SK-N-SH (cell line): ENCODE measurements at regions not wholly inside any gene's neighbourhood (a gene's known extent, or its start where the extent isn't known, plus 50 kb on each side); places are given as distances from the start of the nearest gene placed in this dataset.

Experiments
- CTCF ChIA-PET: fragments of 300-600, 350-600 bp; formaldehyde crosslinking; extraction: SDS; loops from one replicate; lab custom pipeline; 2021; lab: Yijun Ruan, JAX
- POLR2A ChIA-PET: fragments of 350-600 bp; sonication (Branson Sonifier 250); formaldehyde crosslinking; extraction: SDS; loops from one replicate; lab custom pipeline; 2020; ENCODE audit warnings: antibody characterized with exemption, inconsistent platforms; lab: Yijun Ruan, JAX
- DNase-seq: peaks from one replicate; pipeline ENCODE4 v3.0.0; 2012
- H2AFZ ChIP-seq: fragments of 200-600 bp; sonication (generic); 2 replicates; pipeline ENCODE4 v1.8.1; 2016; ENCODE audit warnings: antibody characterized with exemption, mild to moderate bottlenecking, low read depth
- H3F3A ChIP-seq: fragments of 200-600 bp; sonication (generic); replicated peaks from 2 replicates; pipeline ENCODE3; 2016; ENCODE audit warnings: antibody characterized with exemption, mild to moderate bottlenecking; ENCODE audit not compliant: insufficient read depth
- H3K27ac ChIP-seq, 2 experiments: fragments of 200-500 bp in 1 of 2; fragments of 200-600 bp in 1 of 2; sonication (Bioruptor generic) in 1 of 2; sonication (generic), shearing (Covaris generic) in 1 of 2; 2 replicates each; pipeline versions ENCODE4 v1.5.1 to v1.6.1; 2014 to 2016; ENCODE audit warnings: low read depth in 2 of 2, inconsistent platforms in 1 of 2, low read length in 1 of 2, mild to moderate bottlenecking in 1 of 2, mixed read lengths in 1 of 2
- H3K27me3 ChIP-seq: fragments of 200-600 bp; sonication (generic), shearing (Covaris generic); 2 replicates; pipeline ENCODE4 v1.6.1; 2016; ENCODE audit warnings: mixed run types; ENCODE audit not compliant: insufficient read depth
- H3K36me3 ChIP-seq, 2 experiments: fragments of 200-500 bp in 1 of 2; fragments of 200-600 bp in 1 of 2; sonication (Bioruptor generic) in 1 of 2; sonication (generic) in 1 of 2; replicated peaks in 1 of 2; 2 replicates each; pipeline versions ENCODE3 to v1.5.1; 2014 to 2016; ENCODE audit warnings: low read length in 1 of 2, mild to moderate bottlenecking in 1 of 2; ENCODE audit not compliant: insufficient read depth in 2 of 2, control insufficient read depth in 1 of 2
- H3K4me1 ChIP-seq, 2 experiments: fragments of 200-500 bp in 1 of 2; fragments of 200-600 bp in 1 of 2; sonication (Bioruptor generic) in 1 of 2; sonication (generic), shearing (Covaris generic) in 1 of 2; 2 replicates each; pipeline versions ENCODE4 v1.5.1 to v1.6.1; 2014 to 2016; ENCODE audit warnings: low read depth in 1 of 2, low read length in 1 of 2, mixed run types in 1 of 2; ENCODE audit not compliant: insufficient read depth in 2 of 2, control insufficient read depth in 1 of 2
- H3K4me2 ChIP-seq: fragments of 200-600 bp; sonication (generic), shearing (Covaris generic); 2 replicates; pipeline ENCODE4 v1.6.1; 2017; ENCODE audit warnings: mixed run types
- H3K4me3 ChIP-seq, 2 experiments: fragments of 200-500 bp in 1 of 2; fragments of 200-600 bp in 1 of 2; sonication (Bioruptor generic) in 1 of 2; sonication (generic), shearing (Covaris generic) in 1 of 2; 2 replicates each; pipeline versions ENCODE4 v1.5.1 to v1.8.1; 2014 to 2016; ENCODE audit warnings: low read depth in 2 of 2, inconsistent platforms in 1 of 2, low read length in 1 of 2, mild to moderate bottlenecking in 1 of 2, mixed read lengths in 1 of 2, moderate library complexity in 1 of 2
- H3K79me2 ChIP-seq: fragments of 200-600 bp; sonication (generic); 2 replicates; pipeline ENCODE4 v1.8.1; 2017; ENCODE audit warnings: mild to moderate bottlenecking; ENCODE audit not compliant: insufficient read depth
- H3K9ac ChIP-seq: fragments of 200-600 bp; sonication (generic); 2 replicates; pipeline ENCODE4 v1.6.1; 2017; ENCODE audit warnings: mixed run types
- H3K9me2 ChIP-seq: fragments of 200-600 bp; sonication (generic); 2 replicates; pipeline ENCODE4 v1.6.1; 2017; ENCODE audit warnings: mixed run types
- H3K9me3 ChIP-seq: fragments of 200-600 bp; sonication (generic); 2 replicates; pipeline ENCODE4 v1.6.1; 2017; ENCODE audit warnings: mixed run types, mild to moderate bottlenecking, moderate library complexity
- H4K20me1 ChIP-seq: fragments of 200-600 bp; sonication (generic); 2 replicates; pipeline ENCODE4 v1.6.1; 2017; ENCODE audit warnings: mild to moderate bottlenecking, mixed run types; ENCODE audit not compliant: insufficient read depth
- FOXJ3 ChIP-seq: sonication (generic); formaldehyde crosslinking; IDR thresholded peaks from 2 replicates; pipeline ENCODE4 v1.5.1; 2020; ENCODE audit warnings: mild to moderate bottlenecking, missing genetic modification reagents
- GATA2 ChIP-seq: sonication (generic); formaldehyde crosslinking; IDR thresholded peaks from 2 replicates; pipeline ENCODE4 v1.5.0; 2020; ENCODE audit warnings: mild to moderate bottlenecking, missing genetic modification reagents
- JUND ChIP-seq: IDR thresholded peaks from 2 replicates; pipeline ENCODE4 v1.4.0; 2012
- MEF2A ChIP-seq: IDR thresholded peaks from 2 replicates; pipeline ENCODE4 v1.4.0; 2012; ENCODE audit warnings: low read depth, borderline replicate concordance
- NFIC ChIP-seq: IDR thresholded peaks from 2 replicates; pipeline ENCODE4 v1.4.0; 2012; ENCODE audit warnings: borderline replicate concordance
- NRF1 ChIP-seq: IDR thresholded peaks from 2 replicates; pipeline ENCODE4 v1.6.1; 2012; ENCODE audit warnings: low read depth, mild to moderate bottlenecking, low read length
- POLR2AphosphoS5 ChIP-seq: IDR thresholded peaks from 2 replicates; pipeline ENCODE4 v1.6.1; 2012; ENCODE audit warnings: low read depth, low read length
- RXRA ChIP-seq: IDR thresholded peaks from 2 replicates; pipeline ENCODE4 v1.4.0; 2012; ENCODE audit warnings: low read depth, mild to moderate bottlenecking, borderline replicate concordance
- SIN3A ChIP-seq: IDR thresholded peaks from 2 replicates; pipeline ENCODE4 v1.6.1; 2012; ENCODE audit warnings: low read depth, mild to moderate bottlenecking, low read length, moderate library complexity, borderline replicate concordance
- TAF1 ChIP-seq: IDR thresholded peaks from 2 replicates; pipeline ENCODE4 v1.6.1; 2012; ENCODE audit warnings: low read depth, mild to moderate bottlenecking, low read length, moderate library complexity, borderline replicate concordance
- TCF12 ChIP-seq: IDR thresholded peaks from 2 replicates; pipeline ENCODE4 v1.4.0; 2012
- USF2 ChIP-seq: fragments of 150-350 bp; IDR thresholded peaks from 2 replicates; pipeline ENCODE4 v1.6.1; 2017; ENCODE audit warnings: antibody characterized with exemption, low read length, low read depth, borderline replicate concordance
- WGBS: methylation state at CpG from one replicate; pipeline ENCODE4 v1.1.6; 2017; ENCODE audit warnings: low lambda C conversion rate; 5-methylcytosine and 5-hydroxymethylcytosine counted together
- TF ChIP-seq, protein P1 (sequence below): IDR thresholded peaks from 2 replicates; pipeline ENCODE4; 2012
- TF ChIP-seq, protein P2 (sequence below): fragments of 200-600 bp; sonication (generic); IDR thresholded peaks from 2 replicates; pipeline ENCODE4 v1.6.1; 2017; ENCODE audit warnings: antibody characterized with exemption, mild to moderate bottlenecking, moderate library complexity
- TF ChIP-seq, protein P3 (sequence below): IDR thresholded peaks from 2 replicates; pipeline ENCODE4 v1.4.0; 2012; ENCODE audit warnings: low read depth, borderline replicate concordance
- TF ChIP-seq, protein P4 (sequence below): fragments of 150-350 bp; IDR thresholded peaks from 2 replicates; pipeline ENCODE4 v1.6.1; 2016; ENCODE audit warnings: mild to moderate bottlenecking, low read depth, low read length
- TF ChIP-seq, protein P5 (sequence below): IDR thresholded peaks from 2 replicates; pipeline ENCODE4 v1.4.0; 2012; ENCODE audit warnings: low read depth

DNA sequence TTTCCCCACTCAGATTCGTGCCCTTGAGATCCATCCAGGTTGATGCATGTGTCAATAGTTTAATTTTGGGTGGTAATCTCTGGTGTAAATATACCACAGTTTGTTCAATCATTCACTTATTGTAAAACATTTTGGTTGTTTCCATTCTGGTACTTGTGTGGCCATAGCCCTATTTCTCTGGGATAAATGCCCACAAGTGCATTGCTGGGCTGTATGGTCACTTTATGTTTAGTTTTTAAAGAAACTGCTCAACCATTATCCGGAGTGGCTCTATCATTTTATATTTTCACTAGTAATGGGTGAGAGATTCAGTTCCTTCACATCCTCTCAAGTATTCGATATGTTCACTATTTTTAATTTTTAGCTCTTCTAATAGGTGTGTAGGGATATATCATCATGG is 60.7 kb upstream of the RNF24 start:
- H3K9me3 ChIP-seq: no peaks in the 10 kb centered on the region
- ChIA-PET POLR2A (interaction anchor here (1.1 kb wide), 1 partner anchor 9 kb away, joined by 5 read pairs; no protein-coding TSS in a partner anchor), CTCF (interaction anchor here (1.5 kb wide), 1 partner anchor 9 kb away, joined by 9 read pairs; no protein-coding TSS in a partner anchor)
- H3K9ac ChIP-seq: no peak overlapping the region
- no peak for DNase-seq
- peak overlapping the region; percentile 23 to 90; a peak in 3 of 4 replicates for H3K27ac ChIP-seq
- H3K36me3 ChIP-seq: no peaks in the 10 kb centered on the region
- no peaks in the 10 kb centered on the region for H3K27me3 ChIP-seq
- 65% methylated on average over 3 of the region's 3 CpGs for WGBS
- H3K9me2 ChIP-seq: no peaks in the 10 kb centered on the region
- H2AFZ ChIP-seq: no peak overlapping the region
- H3K4me2 ChIP-seq: peak overlapping the region; percentile 72; the same call in 1 of the 2 replicates
- no peak overlapping the region for H3K4me3 ChIP-seq
- no peaks in the 10 kb centered on the region for H4K20me1 ChIP-seq
- TF ChIP-seq, protein P1, sequence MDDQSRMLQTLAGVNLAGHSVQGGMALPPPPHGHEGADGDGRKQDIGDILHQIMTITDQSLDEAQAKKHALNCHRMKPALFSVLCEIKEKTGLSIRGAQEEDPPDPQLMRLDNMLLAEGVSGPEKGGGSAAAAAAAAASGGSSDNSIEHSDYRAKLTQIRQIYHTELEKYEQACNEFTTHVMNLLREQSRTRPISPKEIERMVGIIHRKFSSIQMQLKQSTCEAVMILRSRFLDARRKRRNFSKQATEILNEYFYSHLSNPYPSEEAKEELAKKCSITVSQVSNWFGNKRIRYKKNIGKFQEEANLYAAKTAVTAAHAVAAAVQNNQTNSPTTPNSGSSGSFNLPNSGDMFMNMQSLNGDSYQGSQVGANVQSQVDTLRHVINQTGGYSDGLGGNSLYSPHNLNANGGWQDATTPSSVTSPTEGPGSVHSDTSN: no peak
- TF ChIP-seq, protein P2, sequence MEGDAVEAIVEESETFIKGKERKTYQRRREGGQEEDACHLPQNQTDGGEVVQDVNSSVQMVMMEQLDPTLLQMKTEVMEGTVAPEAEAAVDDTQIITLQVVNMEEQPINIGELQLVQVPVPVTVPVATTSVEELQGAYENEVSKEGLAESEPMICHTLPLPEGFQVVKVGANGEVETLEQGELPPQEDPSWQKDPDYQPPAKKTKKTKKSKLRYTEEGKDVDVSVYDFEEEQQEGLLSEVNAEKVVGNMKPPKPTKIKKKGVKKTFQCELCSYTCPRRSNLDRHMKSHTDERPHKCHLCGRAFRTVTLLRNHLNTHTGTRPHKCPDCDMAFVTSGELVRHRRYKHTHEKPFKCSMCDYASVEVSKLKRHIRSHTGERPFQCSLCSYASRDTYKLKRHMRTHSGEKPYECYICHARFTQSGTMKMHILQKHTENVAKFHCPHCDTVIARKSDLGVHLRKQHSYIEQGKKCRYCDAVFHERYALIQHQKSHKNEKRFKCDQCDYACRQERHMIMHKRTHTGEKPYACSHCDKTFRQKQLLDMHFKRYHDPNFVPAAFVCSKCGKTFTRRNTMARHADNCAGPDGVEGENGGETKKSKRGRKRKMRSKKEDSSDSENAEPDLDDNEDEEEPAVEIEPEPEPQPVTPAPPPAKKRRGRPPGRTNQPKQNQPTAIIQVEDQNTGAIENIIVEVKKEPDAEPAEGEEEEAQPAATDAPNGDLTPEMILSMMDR: no peak
- TF ChIP-seq, protein P3, sequence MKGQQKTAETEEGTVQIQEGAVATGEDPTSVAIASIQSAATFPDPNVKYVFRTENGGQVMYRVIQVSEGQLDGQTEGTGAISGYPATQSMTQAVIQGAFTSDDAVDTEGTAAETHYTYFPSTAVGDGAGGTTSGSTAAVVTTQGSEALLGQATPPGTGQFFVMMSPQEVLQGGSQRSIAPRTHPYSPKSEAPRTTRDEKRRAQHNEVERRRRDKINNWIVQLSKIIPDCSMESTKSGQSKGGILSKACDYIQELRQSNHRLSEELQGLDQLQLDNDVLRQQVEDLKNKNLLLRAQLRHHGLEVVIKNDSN: no peak
- TF ChIP-seq TCF12: no peak
- TF ChIP-seq USF2: no peak
- TF ChIP-seq JUND: no peak
- TF ChIP-seq RXRA: no peak
- no peak for TF ChIP-seq MEF2A
- TF ChIP-seq SIN3A: no peak
- TF ChIP-seq, protein P4, sequence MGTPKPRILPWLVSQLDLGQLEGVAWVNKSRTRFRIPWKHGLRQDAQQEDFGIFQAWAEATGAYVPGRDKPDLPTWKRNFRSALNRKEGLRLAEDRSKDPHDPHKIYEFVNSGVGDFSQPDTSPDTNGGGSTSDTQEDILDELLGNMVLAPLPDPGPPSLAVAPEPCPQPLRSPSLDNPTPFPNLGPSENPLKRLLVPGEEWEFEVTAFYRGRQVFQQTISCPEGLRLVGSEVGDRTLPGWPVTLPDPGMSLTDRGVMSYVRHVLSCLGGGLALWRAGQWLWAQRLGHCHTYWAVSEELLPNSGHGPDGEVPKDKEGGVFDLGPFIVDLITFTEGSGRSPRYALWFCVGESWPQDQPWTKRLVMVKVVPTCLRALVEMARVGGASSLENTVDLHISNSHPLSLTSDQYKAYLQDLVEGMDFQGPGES: no peak
- TF ChIP-seq, protein P5, sequence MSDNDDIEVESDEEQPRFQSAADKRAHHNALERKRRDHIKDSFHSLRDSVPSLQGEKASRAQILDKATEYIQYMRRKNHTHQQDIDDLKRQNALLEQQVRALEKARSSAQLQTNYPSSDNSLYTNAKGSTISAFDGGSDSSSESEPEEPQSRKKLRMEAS: no peak
- TF ChIP-seq POLR2AphosphoS5: no peak
- TF ChIP-seq GATA2: no peak
- TF ChIP-seq NRF1: no peak
- TF ChIP-seq FOXJ3 (CRISPR knock-in tag): no peak
- TF ChIP-seq TAF1: no peak
- TF ChIP-seq NFIC: no peak
- no peaks in the 10 kb centered on the region for H3K79me2 ChIP-seq
- H3F3A ChIP-seq: peaks cover 24% of the 10 kb centered on the region
- peaks cover 0 to 11% of the 10 kb centered on the region in 2 experiments; a peak in 2 of 4 replicates for H3K4me1 ChIP-seq
